Breast epithelium (tissue), 3 donors: ENCODE measurements at regions not wholly inside any gene's neighbourhood (a gene's known extent, or its start where the extent isn't known, plus 50 kb on each side); places are given as distances from the start of the nearest gene placed in this dataset.
"Not testable (repeated sequence)": the region's sequence is repeated elsewhere in the genome, so short reads cannot be mapped to it uniquely, and the experiment has no call there.

ENCODE experiments used
- CTCF ChIP-seq, 3 donors: fragments of 450-650 bp; IDR thresholded peaks; one replicate each; pipeline ENCODE4 v1.5.1; 2016 to 2017; ENCODE audit warnings: antibody characterized with exemption in 3 of 3, mild to moderate bottlenecking in 3 of 3, moderate library complexity in 3 of 3
- POLR2AphosphoS5 ChIP-seq, 3 donors: sonication (generic); formaldehyde crosslinking; IDR thresholded peaks; one replicate each; pipeline ENCODE4 v1.6.1; 2017; ENCODE audit warnings: antibody characterized with exemption in 3 of 3

GRCh38 chr1:841671-842425 lies 81.9 kb upstream of the SAMD11 start:
- not testable (repeated sequence) for TF ChIP-seq CTCF, POLR2AphosphoS5 (IDR thresholded peaks at IDR 0.05)
